Neural progenitor cell (in vitro differentiated cells): ENCODE measurements at regions not wholly inside any gene's neighbourhood (a gene's known extent, or its start where the extent isn't known, plus 50 kb on each side); places are given as distances from the start of the nearest gene placed in this dataset.

ENCODE experiments used
- EZH2 ChIP-seq: fragments of 200-600 bp; sonication (generic); IDR thresholded peaks from 2 replicates; pipeline ENCODE4 v1.6.1; 2017; ENCODE audit warnings: antibody characterized with exemption, mild to moderate bottlenecking, moderate library complexity
- EZH2phosphoT487 ChIP-seq: fragments of 200-600 bp; sonication (generic); IDR thresholded peaks from 2 replicates; pipeline ENCODE4 v1.6.1; 2017; ENCODE audit warnings: antibody characterized with exemption
- TF ChIP-seq, protein P1 (sequence below): fragments of 200-600 bp; sonication (generic); IDR thresholded peaks from 2 replicates; pipeline ENCODE4 v1.5.1; 2017; ENCODE audit warnings: antibody characterized with exemption, mild to moderate bottlenecking

DNA sequence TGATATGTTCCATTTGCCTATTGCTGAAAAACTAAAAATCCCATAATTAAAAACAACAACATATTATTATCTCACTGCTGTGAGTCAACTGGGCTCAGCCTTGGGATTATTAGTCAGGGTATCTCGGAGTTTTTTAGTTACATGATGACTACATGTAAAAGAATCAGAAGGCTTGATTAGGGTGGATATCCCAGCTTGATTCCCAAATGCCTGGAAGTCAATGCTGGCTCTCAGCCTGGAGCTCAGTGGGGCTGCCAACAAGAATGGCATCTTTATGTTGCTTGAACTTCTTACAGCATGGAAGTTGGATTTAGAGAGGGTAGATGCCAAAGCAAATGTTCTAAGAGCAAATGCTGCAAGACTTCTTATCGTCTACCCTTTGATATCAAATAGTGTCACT, 278.5 kb downstream of the PLOD2 start:
- TF ChIP-seq, protein P1, sequence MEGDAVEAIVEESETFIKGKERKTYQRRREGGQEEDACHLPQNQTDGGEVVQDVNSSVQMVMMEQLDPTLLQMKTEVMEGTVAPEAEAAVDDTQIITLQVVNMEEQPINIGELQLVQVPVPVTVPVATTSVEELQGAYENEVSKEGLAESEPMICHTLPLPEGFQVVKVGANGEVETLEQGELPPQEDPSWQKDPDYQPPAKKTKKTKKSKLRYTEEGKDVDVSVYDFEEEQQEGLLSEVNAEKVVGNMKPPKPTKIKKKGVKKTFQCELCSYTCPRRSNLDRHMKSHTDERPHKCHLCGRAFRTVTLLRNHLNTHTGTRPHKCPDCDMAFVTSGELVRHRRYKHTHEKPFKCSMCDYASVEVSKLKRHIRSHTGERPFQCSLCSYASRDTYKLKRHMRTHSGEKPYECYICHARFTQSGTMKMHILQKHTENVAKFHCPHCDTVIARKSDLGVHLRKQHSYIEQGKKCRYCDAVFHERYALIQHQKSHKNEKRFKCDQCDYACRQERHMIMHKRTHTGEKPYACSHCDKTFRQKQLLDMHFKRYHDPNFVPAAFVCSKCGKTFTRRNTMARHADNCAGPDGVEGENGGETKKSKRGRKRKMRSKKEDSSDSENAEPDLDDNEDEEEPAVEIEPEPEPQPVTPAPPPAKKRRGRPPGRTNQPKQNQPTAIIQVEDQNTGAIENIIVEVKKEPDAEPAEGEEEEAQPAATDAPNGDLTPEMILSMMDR = no peak
- TF ChIP-seq EZH2phosphoT487 (no peak), EZH2 (no peak)
